Inflammatory macrophage (primary cell): ENCODE measurements at regions not wholly inside any gene's neighbourhood (a gene's known extent, or its start where the extent isn't known, plus 50 kb on each side); places are given as distances from the start of the nearest gene placed in this dataset.
"Not testable (repeated sequence)": the region's sequence is repeated elsewhere in the genome, so short reads cannot be mapped to it uniquely, and the experiment has no call there.

Experiments
- DNase-seq, 2 donors: peaks; one replicate each; pipeline ENCODE4 v3.0.0-alpha.2; 2020 to 2022

DNA sequence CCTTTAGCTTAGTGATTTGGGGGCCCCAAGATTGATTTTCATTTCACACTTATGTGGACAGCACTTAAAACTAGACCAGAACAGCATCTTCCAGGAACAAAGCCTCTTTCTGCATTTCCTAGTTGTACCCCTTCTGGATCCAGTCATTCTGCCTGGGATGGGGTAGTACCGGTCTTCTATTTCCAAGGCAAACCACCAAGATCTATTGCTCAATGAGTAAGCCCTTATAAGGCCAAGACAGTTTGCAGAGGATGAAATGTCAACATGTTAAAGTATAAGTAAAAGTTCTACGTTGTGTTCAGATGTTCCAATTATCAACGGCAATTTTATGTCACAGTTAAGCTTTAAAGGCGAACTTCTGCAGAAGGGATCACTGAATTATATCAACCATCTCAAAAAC is 106.9 kb upstream of the ZNF746 start:
- DNase-seq = no peak

- DNase-seq = not testable (repeated sequence)
These were observed 103.2 kb upstream of the ZNF746 start for GRCh38 chr7:149600669-149601330.

GRCh38 chr7:149599636-149600206 is 102.1 kb upstream of the ZNF746 start:
- no peak for DNase-seq

DNA sequence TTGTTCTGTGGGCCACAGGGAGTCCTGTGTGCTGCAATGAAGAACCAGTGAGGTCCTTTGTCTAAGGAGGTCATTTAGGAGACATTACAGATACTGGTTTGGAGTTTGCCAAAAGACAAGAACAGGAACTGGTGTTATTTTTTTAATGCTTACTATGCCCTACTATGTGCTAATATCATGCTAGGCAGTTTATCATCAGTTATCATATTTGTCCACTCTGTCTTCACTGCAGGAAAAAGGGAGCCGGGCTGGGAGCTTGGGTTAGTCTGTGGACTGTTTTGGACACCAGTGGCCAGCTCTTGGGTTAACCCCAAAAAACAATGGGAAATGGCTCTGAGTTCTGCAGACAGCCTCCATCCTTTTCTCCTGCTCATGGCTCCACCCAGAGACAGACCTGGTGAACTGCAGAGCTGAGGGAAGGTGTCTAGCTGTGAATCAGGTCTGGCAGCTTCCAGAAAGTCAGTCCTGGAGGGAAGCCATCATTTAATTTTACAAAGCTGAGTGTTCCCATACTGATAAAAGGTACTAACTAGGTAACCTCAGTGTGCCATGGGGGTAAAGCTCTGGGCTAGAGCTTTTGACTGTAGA is 101.2 kb upstream of the ZNF746 start:
- peak in 1 of 2 donors; percentile 9 for DNase-seq

DNA sequence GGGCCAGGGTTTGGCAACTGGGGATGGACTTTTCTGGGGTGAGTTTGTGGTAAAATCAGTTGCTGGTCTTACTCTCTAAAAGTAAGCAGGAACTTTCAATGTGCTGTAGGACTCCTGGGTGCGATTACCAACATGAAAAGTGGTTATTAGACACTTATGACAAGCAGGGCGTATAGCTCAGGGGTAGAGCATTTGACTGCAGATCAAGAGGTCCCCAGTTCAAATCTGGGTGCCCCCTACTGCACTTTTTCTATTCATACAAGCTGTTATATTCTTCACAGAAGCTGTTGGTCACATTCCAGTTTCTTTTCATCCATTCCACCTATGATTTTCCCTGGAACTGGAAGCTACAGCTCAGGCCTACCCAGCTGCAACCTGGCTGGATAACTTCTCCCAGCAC is 100.2 kb upstream of the ZNF746 start:
- DNase-seq = not testable (repeated sequence)

DNA sequence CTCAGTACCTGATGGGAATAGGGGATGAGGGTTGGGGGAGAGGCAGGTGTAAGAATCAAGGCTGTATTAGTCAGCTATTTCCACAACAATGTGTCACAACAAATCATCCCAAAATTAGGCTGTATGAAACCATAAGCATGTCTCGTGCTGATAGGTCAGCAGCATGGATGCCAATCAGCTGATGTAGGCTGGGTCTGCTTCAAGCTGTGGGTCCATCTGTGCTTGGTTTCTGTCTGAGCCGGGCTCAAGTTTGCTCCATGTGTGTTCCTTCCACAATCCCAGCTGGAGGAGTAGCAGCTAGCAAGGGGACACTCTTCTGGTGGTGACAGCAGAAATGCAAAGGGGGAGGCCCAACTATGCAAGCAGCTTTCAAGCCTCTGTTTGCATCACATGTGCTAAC is 97.9 kb upstream of the ZNF746 start:
- DNase-seq = no peak

DNA sequence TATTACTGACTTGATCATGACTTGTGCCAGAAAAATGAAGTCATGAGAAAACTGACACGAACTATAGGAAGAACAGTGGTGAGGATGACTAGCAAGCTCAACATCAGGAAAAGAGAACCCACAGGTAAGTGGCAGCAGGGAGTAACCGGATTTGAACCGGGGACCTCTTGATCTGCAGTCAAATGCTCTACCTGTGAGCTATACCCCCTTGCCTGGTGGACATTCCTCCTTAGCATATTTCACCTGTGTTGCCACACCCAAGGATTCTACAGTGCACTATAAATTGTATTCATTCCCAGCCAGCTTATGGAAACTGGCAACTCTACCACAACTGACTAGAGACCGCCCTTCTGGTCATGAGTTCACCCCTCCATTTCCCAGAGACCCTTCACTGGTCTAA is 97.5 kb upstream of the ZNF746 start:
- no peak for DNase-seq

GRCh38 chr7:149588930-149589329 is 91.3 kb upstream of the ZNF746 start:
- no peak for DNase-seq

- DNase-seq = no peak
These were observed 89.3 kb upstream of the ZNF746 start for GRCh38 chr7:149586646-149587645.

- DNase-seq = no peak
These were observed 86.9 kb upstream of the ZNF746 start for GRCh38 chr7:149584530-149584929.

- DNase-seq = no peak
These were observed 86.4 kb upstream of the ZNF746 start for GRCh38 chr7:149584009-149584408.

- DNase-seq = no peak
These were observed 82.7 kb upstream of the ZNF746 start for GRCh38 chr7:149580328-149580727.

DNA sequence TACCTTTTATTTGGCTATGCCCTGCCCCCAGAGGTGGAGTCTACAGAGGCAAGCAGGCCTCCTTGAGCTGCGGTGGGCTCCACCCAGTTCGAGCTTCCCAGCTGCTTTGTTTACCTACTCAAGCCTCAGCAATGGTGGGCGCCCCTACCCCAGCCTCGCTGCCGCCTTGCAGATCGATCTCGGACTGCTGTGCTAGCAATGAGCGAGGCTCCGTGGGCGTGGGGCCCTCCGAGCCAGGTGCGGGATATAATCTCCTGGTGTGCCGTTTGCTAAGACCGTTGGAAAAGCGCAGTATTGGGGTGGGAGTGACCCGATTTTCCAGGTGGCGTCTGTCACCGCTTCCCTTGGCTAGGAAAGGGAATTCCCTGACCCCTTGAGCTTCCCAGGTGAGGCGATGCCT is 81.8 kb upstream of the ZNF746 start:
- DNase-seq = not testable (repeated sequence)

- DNase-seq = not testable (repeated sequence)
These were observed 76.8 kb upstream of the ZNF746 start for GRCh38 chr7:149574428-149574827.

DNA sequence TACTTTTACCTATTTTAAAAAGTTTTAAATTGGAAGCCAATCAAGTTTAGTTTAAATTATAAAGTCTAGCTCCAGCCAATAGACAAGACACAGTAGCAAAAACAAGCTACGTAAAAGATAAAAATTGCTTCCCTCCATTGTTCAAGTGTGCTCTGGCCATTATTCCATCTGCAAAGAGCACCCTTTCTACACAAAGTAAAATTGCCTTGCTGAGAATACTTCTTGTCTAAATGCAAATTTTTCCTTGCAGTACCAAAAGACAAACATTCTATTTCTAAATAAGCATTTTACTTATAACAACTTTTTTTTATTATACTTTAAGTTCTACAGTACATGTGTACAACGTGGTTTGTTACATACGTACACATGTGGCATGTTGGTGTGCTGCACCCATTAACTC is 75.9 kb upstream of the ZNF746 start:
- DNase-seq = peak in 1 of 2 donors; percentile 5

DNA sequence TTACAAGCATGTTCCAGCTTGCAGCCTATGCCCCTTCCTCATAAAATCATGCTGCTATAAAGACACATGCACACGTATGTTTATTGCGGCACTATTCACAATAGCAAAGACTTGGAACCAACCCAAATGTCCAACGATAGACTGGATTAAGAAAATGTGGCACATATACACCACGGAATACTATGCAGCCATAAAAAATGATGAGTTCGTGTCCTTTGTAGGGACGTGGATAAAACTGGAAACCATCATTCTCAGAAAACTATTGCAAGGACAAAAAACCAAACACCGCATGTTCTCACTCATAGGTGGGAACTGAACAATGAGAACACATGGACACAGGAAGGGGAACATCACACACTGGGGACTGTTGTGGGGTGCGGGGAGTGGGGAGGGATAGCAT is 75.3 kb upstream of the ZNF746 start:
- not testable (repeated sequence) for DNase-seq

DNA sequence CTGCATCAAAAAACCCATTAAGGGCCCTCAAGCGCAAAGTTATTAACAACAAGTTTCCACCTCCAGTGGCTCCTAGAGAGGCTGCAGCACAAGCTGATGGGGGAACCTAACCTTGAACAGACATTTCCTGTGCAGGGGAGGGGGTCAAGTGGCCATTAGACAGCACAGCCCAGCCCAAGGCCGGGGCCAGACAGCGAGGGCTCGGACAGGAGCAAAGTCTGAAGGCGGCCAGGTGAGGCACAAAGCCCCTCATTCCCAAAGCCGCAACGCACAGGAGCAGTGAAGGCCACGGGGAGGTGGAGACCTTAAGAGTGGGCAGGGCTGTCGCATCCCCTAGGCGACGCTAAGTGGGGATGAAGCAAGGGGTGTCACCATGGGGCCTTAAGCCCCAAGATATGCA is 73.2 kb upstream of the ZNF746 start:
- DNase-seq = no peak

DNA sequence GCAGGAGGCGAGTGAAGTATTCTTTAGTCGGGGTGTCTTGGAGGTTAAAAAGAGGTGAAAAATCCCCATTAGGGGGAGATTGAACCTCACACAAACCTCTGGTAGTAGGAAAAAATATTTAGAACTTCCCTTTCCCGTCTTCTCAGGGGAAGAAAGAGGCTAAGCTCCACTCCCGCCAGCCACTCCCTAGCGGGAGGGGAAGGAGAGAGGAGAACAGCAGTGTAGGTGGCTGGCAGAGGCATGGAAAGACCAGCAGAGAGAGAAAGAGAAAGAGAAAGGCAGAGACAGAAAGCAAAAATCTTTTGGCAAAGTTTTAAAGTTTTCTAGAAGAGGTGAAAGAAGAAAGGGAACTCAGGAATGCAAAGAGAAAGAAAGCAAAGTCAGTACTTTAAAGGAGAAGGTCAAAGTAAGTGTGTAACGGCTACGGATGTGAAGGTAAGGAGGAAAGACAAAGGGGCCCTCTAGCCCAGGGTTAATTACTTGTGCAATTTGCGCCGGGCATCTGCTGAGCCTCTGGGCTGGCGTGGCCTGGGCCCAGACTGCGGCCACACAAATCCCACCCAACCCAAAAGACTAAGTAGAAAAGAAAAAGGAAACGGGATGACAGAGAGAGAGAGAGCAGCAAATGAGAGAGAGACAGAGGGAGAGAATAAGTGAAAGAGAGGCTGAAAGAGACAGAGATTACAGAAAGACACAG is 72.3 kb upstream of the ZNF746 start:
- no peak for DNase-seq

DNA sequence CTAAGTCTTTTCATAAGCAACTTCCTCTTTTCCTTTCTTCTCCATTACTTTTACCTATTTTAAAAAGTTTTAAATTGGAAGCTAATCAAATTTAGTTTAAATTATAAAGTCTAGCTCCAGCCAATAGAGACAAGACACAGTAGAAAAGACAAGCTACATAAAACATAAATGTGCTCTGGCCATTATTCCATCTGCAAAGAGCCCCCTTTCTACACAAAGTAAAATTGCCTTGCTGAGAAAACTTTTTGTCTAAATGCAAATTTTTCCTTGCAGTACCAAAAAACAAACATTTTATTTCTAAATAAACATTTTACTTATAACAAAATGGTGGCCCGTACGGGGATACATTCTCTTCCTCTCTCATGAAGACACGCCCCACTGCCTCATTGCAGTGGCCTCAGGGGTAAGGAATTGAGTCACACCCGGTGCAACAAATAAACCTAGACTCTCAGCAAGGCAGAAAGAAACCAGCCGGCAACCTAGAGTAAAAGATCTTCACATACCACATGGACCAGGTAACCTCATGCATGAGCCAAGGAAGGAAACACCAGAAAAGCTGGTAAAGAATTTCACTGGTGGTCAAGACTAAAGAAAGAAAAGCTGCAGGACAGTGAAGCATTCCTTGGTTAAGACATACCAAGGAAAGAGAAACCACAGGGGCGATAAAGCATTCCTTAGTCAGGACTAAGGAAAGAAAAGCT is 71.6 kb upstream of the ZNF746 start:
- DNase-seq = no peak

- DNase-seq = no peak
These were observed 70.6 kb upstream of the ZNF746 start for GRCh38 chr7:149568218-149568617.

DNA sequence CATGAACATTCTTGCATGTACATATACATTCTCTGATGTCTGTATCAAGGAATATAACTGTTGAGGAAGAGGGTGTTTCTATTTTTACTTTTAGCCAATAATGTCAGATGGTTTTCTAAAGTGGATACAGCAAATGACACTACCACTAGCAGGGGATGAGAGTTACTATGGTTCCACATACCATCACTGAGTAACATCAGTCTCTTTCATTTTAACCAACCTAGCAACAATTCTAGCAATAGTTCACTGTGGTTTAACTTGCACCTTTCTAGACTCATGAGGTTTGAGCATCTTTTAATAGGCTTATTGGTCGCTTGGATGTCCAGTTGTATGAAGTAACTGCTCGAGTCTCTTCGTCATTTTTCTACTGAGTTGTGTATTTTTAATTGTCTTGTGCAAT is 68.5 kb upstream of the ZNF746 start:
- no peak for DNase-seq

GRCh38 chr7:149565096-149565382 is 67.4 kb upstream of the ZNF746 start:
- DNase-seq = no peak
